ENCODE measurements at regions not wholly inside any gene's neighbourhood (a gene's known extent, or its start where the extent isn't known, plus 50 kb on each side); places are given as distances from the start of the nearest gene placed in this dataset.

DNA sequence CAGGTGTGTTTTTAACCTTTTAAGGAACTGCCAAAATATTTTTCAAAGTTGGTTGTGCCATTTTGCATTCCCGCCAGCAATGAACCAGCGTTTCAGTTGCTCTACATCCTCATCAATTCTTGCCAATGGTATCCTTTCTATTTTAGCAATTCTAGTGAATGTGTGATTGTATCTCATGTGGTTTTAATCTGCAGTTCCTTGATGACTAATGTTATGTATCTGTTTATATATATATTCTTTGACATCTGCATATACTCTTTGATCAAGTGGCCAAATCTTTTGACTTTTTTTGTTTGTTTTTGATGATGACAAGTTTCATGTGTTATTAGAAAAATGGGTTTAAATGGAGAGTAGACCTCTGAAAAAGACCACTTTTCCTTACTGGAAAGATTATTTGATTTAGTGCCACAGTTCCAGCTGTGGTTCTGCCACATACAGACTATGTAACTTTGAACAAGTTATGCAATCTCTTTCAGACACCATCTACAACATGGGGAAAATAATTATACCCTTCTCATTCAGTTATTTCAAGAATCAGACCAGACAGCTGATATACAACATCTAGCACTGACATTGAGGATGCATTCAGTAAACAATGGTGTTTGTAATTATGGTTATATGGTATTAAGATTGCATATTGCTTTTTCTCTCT lies 146.3 kb upstream of the CNOT2 start:
- no peak for TF ChIP-seq CTCF (IDR thresholded peaks at IDR 0.05 in 8 of 11, conservative IDR thresholded peaks at IDR 0.05 in 3 of 11)
- TF ChIP-seq POLR2AphosphoS5 (IDR thresholded peaks at IDR 0.05): no peak

All from spleen (tissue), 7 donors.